Ascending aorta (tissue), 2 donors: ENCODE measurements at regions not wholly inside any gene's neighbourhood (a gene's known extent, or its start where the extent isn't known, plus 50 kb on each side); places are given as distances from the start of the nearest gene placed in this dataset.

Experiments
- DNase-seq, 2 donors: peaks; one replicate each; pipeline ENCODE4 v3.0.0-alpha.2; 2019; ENCODE audit warnings: low spot score in 2 of 2
- H3K27ac ChIP-seq, 2 donors: fragments of 200-600 bp; sonication (generic); one replicate each; pipeline ENCODE4 v1.5.1; 2016 to 2017; ENCODE audit warnings: mild to moderate bottlenecking in 1 of 2
- H3K27me3 ChIP-seq: fragments of 200-600 bp; sonication (generic); one replicate; pipeline ENCODE4 v1.5.1; 2017
- H3K36me3 ChIP-seq, 2 donors: fragments of 200-600 bp; sonication (generic); one replicate each; pipeline ENCODE4 v1.5.1; 2016
- H3K4me1 ChIP-seq, 2 donors: fragments of 200-600 bp; sonication (generic); one replicate each; pipeline ENCODE4 v1.5.1; 2016 to 2017; ENCODE audit warnings: mild to moderate bottlenecking in 1 of 2
- H3K4me3 ChIP-seq, 2 donors: fragments of 200-600 bp; sonication (generic); one replicate each; pipeline ENCODE4 v1.5.1; 2016 to 2017; ENCODE audit warnings: mild to moderate bottlenecking in 1 of 2
- H3K9me3 ChIP-seq, 2 donors: fragments of 200-600 bp; sonication (generic); one replicate each; pipeline ENCODE4 v1.5.1; 2016
- CTCF ChIP-seq, 3 experiments: fragments of 200-600 bp in 2 of 3; fragments of 450-650 bp in 1 of 3; sonication (generic) in 2 of 3; IDR thresholded peaks; one replicate each; pipeline ENCODE4 v1.5.1; 2016 to 2019; ENCODE audit warnings: antibody characterized with exemption in 3 of 3, mild to moderate bottlenecking in 1 of 3, moderate library complexity in 1 of 3
- intact Hi-C: fragments of 100-400 bp; cut with DNase I; formaldehyde crosslinking; loops from one replicate; pipeline ENCODE4 v1.15.1; 2023

GRCh38 chr7:18166002-18166401 is 138.4 kb upstream of the PRPS1L1 start:
- Histone ChIP-seq H3K4me3 (no peak overlapping the region), H3K27me3 (no peaks in the 10 kb centered on the region), H3K4me1 (peaks cover 0 to 2% of the 10 kb centered on the region in 2 donors), H3K9me3 (no peaks in the 10 kb centered on the region), H3K27ac (no peak overlapping the region), H3K36me3 (no peaks in the 10 kb centered on the region)
- no peak for DNase-seq
- intact Hi-C loops: no loop called here
- no peak for TF ChIP-seq CTCF (IDR thresholded peaks at IDR 0.05)

- no peak overlapping the region for H3K4me3 ChIP-seq
- TF ChIP-seq CTCF (IDR thresholded peaks at IDR 0.05): no peak
- no peak overlapping the region for H3K27ac ChIP-seq
- H3K9me3 ChIP-seq: no peaks in the 10 kb centered on the region
- H3K4me1 ChIP-seq: peaks cover 0 to 2% of the 10 kb centered on the region in 2 donors
- intact Hi-C loops: no loop called here
- H3K27me3 ChIP-seq: no peaks in the 10 kb centered on the region
- DNase-seq: no peak
- H3K36me3 ChIP-seq: no peaks in the 10 kb centered on the region
These were observed 140.2 kb upstream of the PRPS1L1 start for GRCh38 chr7:18167815-18168214.

GRCh38 chr7:18174996-18175395 is 147.3 kb upstream of the PRPS1L1 start:
- no peak overlapping the region for H3K4me3 ChIP-seq
- H3K9me3 ChIP-seq: no peaks in the 10 kb centered on the region
- no peaks in the 10 kb centered on the region for H3K36me3 ChIP-seq
- no peak for TF ChIP-seq CTCF (IDR thresholded peaks at IDR 0.05)
- no peak for DNase-seq
- no peaks in the 10 kb centered on the region for H3K27me3 ChIP-seq
- H3K4me1 ChIP-seq: peaks cover 0 to 5% of the 10 kb centered on the region in 2 donors
- intact Hi-C loops: no loop called here
- H3K27ac ChIP-seq: no peak overlapping the region

- Histone ChIP-seq H3K36me3 (no peaks in the 10 kb centered on the region), H3K9me3 (no peaks in the 10 kb centered on the region), H3K27me3 (no peaks in the 10 kb centered on the region), H3K27ac (no peak overlapping the region), H3K4me3 (no peak overlapping the region), H3K4me1 (peaks cover 0 to 5% of the 10 kb centered on the region in 2 donors)
- intact Hi-C loops: no loop called here
- DNase-seq: no peak
- TF ChIP-seq CTCF (IDR thresholded peaks at IDR 0.05): no peak
These were observed 148.3 kb upstream of the PRPS1L1 start for GRCh38 chr7:18175801-18176450.

- no peak overlapping the region for H3K4me3 ChIP-seq
- intact Hi-C loops: no loop called here
- H3K36me3 ChIP-seq: no peaks in the 10 kb centered on the region
- H3K27ac ChIP-seq: no peak overlapping the region
- peaks cover 0 to 5% of the 10 kb centered on the region in 2 donors for H3K4me1 ChIP-seq
- H3K27me3 ChIP-seq: no peaks in the 10 kb centered on the region
- no peak for DNase-seq
- no peak for TF ChIP-seq CTCF (IDR thresholded peaks at IDR 0.05)
- H3K9me3 ChIP-seq: no peaks in the 10 kb centered on the region
These were observed 149.6 kb upstream of the PRPS1L1 start for GRCh38 chr7:18177129-18177814.
